ENCODE measurements at regions not wholly inside any gene's neighbourhood (a gene's known extent, or its start where the extent isn't known, plus 50 kb on each side); places are given as distances from the start of the nearest gene placed in this dataset.

GRCh38 chr22:22395245-22395644, 113.3 kb downstream of the ZNF280B start:
- DNase-seq (ENCODE audit: low read depth) = no peak

- DNase-seq (ENCODE audit: low read depth) = no peak
Observed at GRCh38 chr22:22396741-22397291, 111.7 kb downstream of the ZNF280B start.

GRCh38 chr22:22397292-22397870, 111.2 kb downstream of the ZNF280B start:
- DNase-seq (ENCODE audit: low read depth) = no peak

GRCh38 chr22:22397875-22398524, 110.5 kb downstream of the ZNF280B start:
- no peak for DNase-seq (ENCODE audit: low read depth)

GRCh38 chr22:22398530-22399327, 109.8 kb downstream of the ZNF280B start:
- DNase-seq (ENCODE audit: low read depth) = no peak

GRCh38 chr22:22400099-22400498, 108.4 kb downstream of the ZNF280B start:
- DNase-seq (ENCODE audit: low read depth) = no peak

GRCh38 chr22:22400964-22401363, 107.6 kb downstream of the ZNF280B start:
- no peak for DNase-seq (ENCODE audit: low read depth)

GRCh38 chr22:22401381-22401780, 107.2 kb downstream of the ZNF280B start:
- no peak for DNase-seq (ENCODE audit: low read depth)

- DNase-seq (ENCODE audit: low read depth) = no peak
Observed at GRCh38 chr22:22403306-22403705, 105.2 kb downstream of the ZNF280B start.

GRCh38 chr22:22403771-22404170, 104.8 kb downstream of the ZNF280B start:
- DNase-seq (ENCODE audit: low read depth) = no peak

GRCh38 chr22:22404598-22405284, 103.8 kb downstream of the ZNF280B start:
- DNase-seq (ENCODE audit: low read depth) = no peak

- no peak for DNase-seq (ENCODE audit: low read depth)
Observed at GRCh38 chr22:22406445-22407027, 102.0 kb downstream of the ZNF280B start.

GRCh38 chr22:22407061-22407460, 101.5 kb downstream of the ZNF280B start:
- no peak for DNase-seq (ENCODE audit: low read depth)

GRCh38 chr22:22408269-22408668, 100.3 kb downstream of the ZNF280B start:
- DNase-seq (ENCODE audit: low read depth) = no peak

- DNase-seq (ENCODE audit: low read depth) = no peak
Observed at GRCh38 chr22:22408731-22409696, 99.5 kb downstream of the ZNF280B start.

GRCh38 chr22:22410121-22410520, 98.4 kb downstream of the ZNF280B start:
- DNase-seq (ENCODE audit: low read depth) = no peak

GRCh38 chr22:22410677-22411076, 97.9 kb downstream of the ZNF280B start:
- DNase-seq (ENCODE audit: low read depth) = no peak

GRCh38 chr22:22414266-22414665, 94.3 kb downstream of the ZNF280B start:
- DNase-seq (ENCODE audit: low read depth) = no peak

- no peak for DNase-seq (ENCODE audit: low read depth)
Observed at GRCh38 chr22:22417495-22418162, 90.9 kb downstream of the ZNF280B start.

GRCh38 chr22:22418163-22418549, 90.4 kb downstream of the ZNF280B start:
- DNase-seq (ENCODE audit: low read depth) = no peak

Data from stimulated activated CD8-positive, alpha-beta memory T cell treated with anti-CD3 and anti-CD28 coated beads, Interleukin-12 subunit alpha, Interleukin-12 subunit beta, amount 100 ng/mL, for 4 hours (primary cell).